ENCODE measurements at regions not wholly inside any gene's neighbourhood (a gene's known extent, or its start where the extent isn't known, plus 50 kb on each side); places are given as distances from the start of the nearest gene placed in this dataset.

- no peak for ATAC-seq
- intact Hi-C loops (cut with DNase I), result no loop called here
These were observed 1387.0 kb upstream of the TENM4 start for GRCh38 chr11:80827781-80828180.

GRCh38 chr11:80826808-80827207 is 1386.0 kb upstream of the TENM4 start:
- intact Hi-C loops (cut with DNase I), result no loop called here
- DNase-seq (no peak), ATAC-seq (no peak)
- H3K9me3 ChIP-seq, result no peaks in the 10 kb centered on the region
- H3K27me3 ChIP-seq, result no peaks in the 10 kb centered on the region
- no peak overlapping the region for H3K27ac ChIP-seq
- TF ChIP-seq, protein P1, sequence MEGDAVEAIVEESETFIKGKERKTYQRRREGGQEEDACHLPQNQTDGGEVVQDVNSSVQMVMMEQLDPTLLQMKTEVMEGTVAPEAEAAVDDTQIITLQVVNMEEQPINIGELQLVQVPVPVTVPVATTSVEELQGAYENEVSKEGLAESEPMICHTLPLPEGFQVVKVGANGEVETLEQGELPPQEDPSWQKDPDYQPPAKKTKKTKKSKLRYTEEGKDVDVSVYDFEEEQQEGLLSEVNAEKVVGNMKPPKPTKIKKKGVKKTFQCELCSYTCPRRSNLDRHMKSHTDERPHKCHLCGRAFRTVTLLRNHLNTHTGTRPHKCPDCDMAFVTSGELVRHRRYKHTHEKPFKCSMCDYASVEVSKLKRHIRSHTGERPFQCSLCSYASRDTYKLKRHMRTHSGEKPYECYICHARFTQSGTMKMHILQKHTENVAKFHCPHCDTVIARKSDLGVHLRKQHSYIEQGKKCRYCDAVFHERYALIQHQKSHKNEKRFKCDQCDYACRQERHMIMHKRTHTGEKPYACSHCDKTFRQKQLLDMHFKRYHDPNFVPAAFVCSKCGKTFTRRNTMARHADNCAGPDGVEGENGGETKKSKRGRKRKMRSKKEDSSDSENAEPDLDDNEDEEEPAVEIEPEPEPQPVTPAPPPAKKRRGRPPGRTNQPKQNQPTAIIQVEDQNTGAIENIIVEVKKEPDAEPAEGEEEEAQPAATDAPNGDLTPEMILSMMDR (IDR thresholded peaks at IDR 0.05), result no peak
- TF ChIP-seq POLR2A (IDR thresholded peaks at IDR 0.05), result no peak
- H3K36me3 ChIP-seq, result no peaks in the 10 kb centered on the region
- WGBS, 4 donors, result 86 to 93% (median 89%) methylated on average over 2 of the region's 2 CpGs
- H3K4me1 ChIP-seq, result no peaks in the 10 kb centered on the region
- H3K4me3 ChIP-seq, result no peak overlapping the region

More at GRCh38 chr11:80827781-80828180, 1387.0 kb upstream of the TENM4 start:
- no peak overlapping the region for H3K27ac ChIP-seq
- TF ChIP-seq POLR2A (IDR thresholded peaks at IDR 0.05), result no peak
- TF ChIP-seq, protein P1 (IDR thresholded peaks at IDR 0.05), result no peak
- no peak for DNase-seq
- 77 to 84% (median 82%) methylated on average over 3 of the region's 3 CpGs for WGBS, 4 donors
- no peaks in the 10 kb centered on the region for H3K4me1 ChIP-seq
- H3K27me3 ChIP-seq, result no peaks in the 10 kb centered on the region
- H3K9me3 ChIP-seq, result no peaks in the 10 kb centered on the region
- H3K4me3 ChIP-seq, result no peak overlapping the region
- no peaks in the 10 kb centered on the region for H3K36me3 ChIP-seq

DNA sequence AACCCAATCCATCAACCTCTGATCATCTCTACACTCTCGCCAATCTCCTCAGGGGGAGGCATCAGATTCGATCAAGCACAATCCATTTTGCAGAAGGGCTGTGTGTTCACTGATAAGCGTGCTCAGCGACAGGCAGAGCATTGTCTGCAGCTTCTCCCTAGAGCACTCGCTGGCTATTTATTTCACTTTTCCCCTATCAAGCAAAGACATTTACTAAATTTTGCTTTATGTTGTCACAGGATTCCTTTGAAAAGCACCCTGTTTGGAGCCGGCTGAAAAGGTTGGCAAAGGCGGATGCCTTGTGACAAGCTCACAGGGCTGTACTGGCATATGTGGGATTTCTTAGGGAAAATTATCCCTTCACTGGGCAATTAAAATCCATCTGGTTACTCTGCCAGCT is 1381.5 kb upstream of the TENM4 start:
- H3K4me1 ChIP-seq, result no peaks in the 10 kb centered on the region
- H3K27me3 ChIP-seq, result no peaks in the 10 kb centered on the region
- intact Hi-C loops (cut with DNase I), result no loop called here
- H3K4me3 ChIP-seq, result no peak overlapping the region
- TF ChIP-seq POLR2A (IDR thresholded peaks at IDR 0.05), result no peak
- TF ChIP-seq, protein P1 (IDR thresholded peaks at IDR 0.05), result no peak
- ATAC-seq (no peak), DNase-seq (no peak)
- H3K27ac ChIP-seq, result no peak overlapping the region
- WGBS, 4 donors, result 69 to 79% (median 75%) methylated on average over 7 of the region's 7 CpGs
- no peaks in the 10 kb centered on the region for H3K9me3 ChIP-seq
- no peaks in the 10 kb centered on the region for H3K36me3 ChIP-seq

- ATAC-seq (no peak), DNase-seq (no peak)
- H3K9me3 ChIP-seq, result no peaks in the 10 kb centered on the region
- no peaks in the 10 kb centered on the region for H3K4me1 ChIP-seq
- 94 to 100% (median 98%) methylated on average over 1 of the region's 1 CpG for WGBS, 4 donors
- H3K4me3 ChIP-seq, result no peak overlapping the region
- H3K27me3 ChIP-seq, result no peaks in the 10 kb centered on the region
- no peak for TF ChIP-seq POLR2A (IDR thresholded peaks at IDR 0.05)
- TF ChIP-seq, protein P1 (IDR thresholded peaks at IDR 0.05), result no peak
- no peak overlapping the region for H3K27ac ChIP-seq
- H3K36me3 ChIP-seq, result no peaks in the 10 kb centered on the region
- intact Hi-C loops (cut with DNase I), result no loop called here
These were observed 1378.4 kb upstream of the TENM4 start for GRCh38 chr11:80819271-80819670.

All from heart left ventricle (tissue), 16 donors.